ENCODE measurements at regions not wholly inside any gene's neighbourhood (a gene's known extent, or its start where the extent isn't known, plus 50 kb on each side); places are given as distances from the start of the nearest gene placed in this dataset.

- H3K9me3 ChIP-seq (ENCODE audit: control insufficient read depth in 4 of 4, low read length in 3 of 4) = no peaks in the 10 kb centered on the region
- no peaks in the 10 kb centered on the region for H3K4me1 ChIP-seq (ENCODE audit: control insufficient read depth in 4 of 4, insufficient read depth in 4 of 4, low read length in 3 of 4)
- WGBS = 52% methylated on average over 1 of the region's 1 CpG
- no peaks in the 10 kb centered on the region for H3K36me3 ChIP-seq (ENCODE audit: control insufficient read depth in 4 of 4, insufficient read depth in 3 of 4, low read depth in 1 of 4, low read length in 3 of 4)
- TF ChIP-seq RXRA (IDR thresholded peaks at IDR 0.05) (no peak), NR2F2 (IDR thresholded peaks at IDR 0.05) (no peak), FOXA1 (IDR thresholded peaks at IDR 0.05) (no peak), HNF4G (IDR thresholded peaks at IDR 0.05) (no peak), CTCF (IDR thresholded peaks at IDR 0.05; ENCODE audit: low read depth, low read length, missing input control) (no peak), ATF3 (IDR thresholded peaks at IDR 0.05) (no peak), TAF1 (conservative IDR thresholded peaks at IDR 0.05) (no peak), YY1 (IDR thresholded peaks at IDR 0.05) (no peak), SP1 (IDR thresholded peaks at IDR 0.05) (no peak), REST (IDR thresholded peaks at IDR 0.05) (no peak), JUND (IDR thresholded peaks at IDR 0.05) (no peak), EGR1 (IDR thresholded peaks at IDR 0.05; ENCODE audit: low read depth in 2 of 2) (no peak)
- TF ChIP-seq, protein P1, sequence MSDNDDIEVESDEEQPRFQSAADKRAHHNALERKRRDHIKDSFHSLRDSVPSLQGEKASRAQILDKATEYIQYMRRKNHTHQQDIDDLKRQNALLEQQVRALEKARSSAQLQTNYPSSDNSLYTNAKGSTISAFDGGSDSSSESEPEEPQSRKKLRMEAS (IDR thresholded peaks at IDR 0.05) = no peak
- TF ChIP-seq, protein P2, sequence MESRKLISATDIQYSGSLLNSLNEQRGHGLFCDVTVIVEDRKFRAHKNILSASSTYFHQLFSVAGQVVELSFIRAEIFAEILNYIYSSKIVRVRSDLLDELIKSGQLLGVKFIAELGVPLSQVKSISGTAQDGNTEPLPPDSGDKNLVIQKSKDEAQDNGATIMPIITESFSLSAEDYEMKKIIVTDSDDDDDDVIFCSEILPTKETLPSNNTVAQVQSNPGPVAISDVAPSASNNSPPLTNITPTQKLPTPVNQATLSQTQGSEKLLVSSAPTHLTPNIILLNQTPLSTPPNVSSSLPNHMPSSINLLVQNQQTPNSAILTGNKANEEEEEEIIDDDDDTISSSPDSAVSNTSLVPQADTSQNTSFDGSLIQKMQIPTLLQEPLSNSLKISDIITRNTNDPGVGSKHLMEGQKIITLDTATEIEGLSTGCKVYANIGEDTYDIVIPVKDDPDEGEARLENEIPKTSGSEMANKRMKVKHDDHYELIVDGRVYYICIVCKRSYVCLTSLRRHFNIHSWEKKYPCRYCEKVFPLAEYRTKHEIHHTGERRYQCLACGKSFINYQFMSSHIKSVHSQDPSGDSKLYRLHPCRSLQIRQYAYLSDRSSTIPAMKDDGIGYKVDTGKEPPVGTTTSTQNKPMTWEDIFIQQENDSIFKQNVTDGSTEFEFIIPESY (IDR thresholded peaks at IDR 0.05) = no peak
- no peak overlapping the region for H3K27ac ChIP-seq (ENCODE audit: low read depth in 1 of 2, low read length in 2 of 2)
- H3K4me3 ChIP-seq (ENCODE audit: low read depth in 1 of 3, low read length in 3 of 3) = no peak overlapping the region
- no peak overlapping the region for H3K9ac ChIP-seq (ENCODE audit: low read depth in 1 of 2, low read length in 2 of 2)
- DNase-seq (ENCODE audit: low spot score) = no peak
- H3K27me3 ChIP-seq (ENCODE audit: control insufficient read depth in 4 of 4, insufficient read depth in 4 of 4, low read length in 3 of 4) = no peaks in the 10 kb centered on the region
These were observed 711.8 kb downstream of the KCNJ2 start for GRCh38 chr17:70881093-70881492.

DNA sequence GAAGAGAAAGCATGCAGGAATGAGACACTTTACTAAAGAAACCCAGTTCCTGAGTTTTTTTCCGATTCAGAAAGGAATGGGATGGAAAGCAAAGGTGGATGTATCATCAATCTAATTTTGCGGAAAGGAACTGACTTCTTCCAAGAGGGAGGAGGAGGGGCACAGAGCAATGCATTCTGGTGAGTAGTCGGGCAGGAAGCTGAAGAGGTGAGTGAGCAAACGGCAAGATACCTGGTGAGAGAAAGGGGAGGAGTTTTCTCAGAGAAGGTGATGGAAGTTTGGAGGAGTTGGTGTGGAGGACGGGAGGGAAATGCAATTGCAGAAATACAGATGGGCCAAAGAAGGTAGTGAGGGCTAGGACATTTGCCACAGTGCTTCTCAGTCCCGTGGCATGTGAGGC, 713.2 kb downstream of the KCNJ2 start:
- no peak overlapping the region for H3K27ac ChIP-seq (ENCODE audit: low read depth in 1 of 2, low read length in 2 of 2)
- no peaks in the 10 kb centered on the region for H3K4me1 ChIP-seq (ENCODE audit: control insufficient read depth in 4 of 4, insufficient read depth in 4 of 4, low read length in 3 of 4)
- H3K4me3 ChIP-seq (ENCODE audit: low read depth in 1 of 3, low read length in 3 of 3) = no peak overlapping the region
- no peaks in the 10 kb centered on the region for H3K27me3 ChIP-seq (ENCODE audit: control insufficient read depth in 4 of 4, insufficient read depth in 4 of 4, low read length in 3 of 4)
- H3K9ac ChIP-seq (ENCODE audit: low read depth in 1 of 2, low read length in 2 of 2) = no peak overlapping the region
- TF ChIP-seq, protein P1 (IDR thresholded peaks at IDR 0.05) = no peak
- TF ChIP-seq RAD21 (IDR thresholded peaks at IDR 0.05) (no peak), TAF1 (conservative IDR thresholded peaks at IDR 0.05) (no peak), JUND (IDR thresholded peaks at IDR 0.05) (no peak), CTCF (IDR thresholded peaks at IDR 0.05; ENCODE audit: low read depth, low read length, missing input control) (no peak), EGR1 (IDR thresholded peaks at IDR 0.05; ENCODE audit: low read depth in 2 of 2) (no peak), FOXA2 (IDR thresholded peaks at IDR 0.05) (no peak)
- TF ChIP-seq, protein P2 (IDR thresholded peaks at IDR 0.05) = no peak
- H3K9me3 ChIP-seq (ENCODE audit: control insufficient read depth in 4 of 4, low read length in 3 of 4) = no peaks in the 10 kb centered on the region
- WGBS = 82% methylated on average over 6 of the region's 6 CpGs
- DNase-seq (ENCODE audit: low spot score) = no peak
- H3K36me3 ChIP-seq (ENCODE audit: control insufficient read depth in 4 of 4, insufficient read depth in 3 of 4, low read depth in 1 of 4, low read length in 3 of 4) = no peaks in the 10 kb centered on the region

Measured in liver (tissue), 8 donors.